OCI-LY1 (cell line): ENCODE measurements at regions not wholly inside any gene's neighbourhood (a gene's known extent, or its start where the extent isn't known, plus 50 kb on each side); places are given as distances from the start of the nearest gene placed in this dataset.

ENCODE experiments used
- H2AFZ ChIP-seq: fragments of 200-600 bp; sonication (generic), shearing (Covaris generic); 2 replicates; pipeline ENCODE4 v1.6.0; 2014; ENCODE audit warnings: antibody characterized with exemption, mild to moderate bottlenecking, low read length
- H3F3A ChIP-seq: fragments of 200-600 bp; sonication (generic), shearing (Covaris generic); 2 replicates; pipeline ENCODE4 v1.6.0; 2014; ENCODE audit warnings: mild to moderate bottlenecking, antibody characterized with exemption, low read length, moderate library complexity; ENCODE audit not compliant: insufficient read depth
- H3K27ac ChIP-seq: fragments of 200-600 bp; sonication (generic); 2 replicates; pipeline ENCODE4 v1.5.1; 2014; ENCODE audit warnings: low read length, mixed run types, mild to moderate bottlenecking, low read depth; ENCODE audit not compliant: poor library complexity, severe bottlenecking
- H3K27me3 ChIP-seq: fragments of 200-600 bp; sonication (generic); 2 replicates; pipeline ENCODE4 v1.6.0; 2014; ENCODE audit warnings: antibody characterized with exemption, mild to moderate bottlenecking, low read length, moderate library complexity; ENCODE audit not compliant: insufficient read depth
- H3K36me3 ChIP-seq: fragments of 200-600 bp; sonication (generic); 2 replicates; pipeline ENCODE4 v1.6.1; 2014; ENCODE audit warnings: mild to moderate bottlenecking, antibody characterized with exemption, low read length, moderate library complexity, mixed read lengths; ENCODE audit not compliant: insufficient read depth
- H3K4me1 ChIP-seq: fragments of 200-600 bp; sonication (generic); 2 replicates; pipeline ENCODE4 v1.5.1; 2014; ENCODE audit warnings: mild to moderate bottlenecking, low read length, moderate library complexity; ENCODE audit not compliant: insufficient read depth, severe bottlenecking
- H3K4me2 ChIP-seq: fragments of 200-600 bp; sonication (generic), shearing (Covaris generic); 2 replicates; pipeline ENCODE4 v1.6.1; 2014; ENCODE audit warnings: low read length
- H3K4me3 ChIP-seq: fragments of 200-600 bp; sonication (generic); 2 replicates; pipeline ENCODE4 v1.5.1; 2014; ENCODE audit warnings: low read length, low read depth, mild to moderate bottlenecking, mixed read lengths; ENCODE audit not compliant: poor library complexity, severe bottlenecking
- H3K79me2 ChIP-seq: fragments of 200-600 bp; shearing (Covaris generic); 2 replicates; pipeline ENCODE4 v1.6.1; 2016; ENCODE audit warnings: mixed run types, low read length, mixed read lengths; ENCODE audit not compliant: insufficient read depth
- H3K9ac ChIP-seq: fragments of 200-600 bp; sonication (generic), shearing (Covaris generic); 2 replicates; pipeline ENCODE4 v1.6.1; 2014; ENCODE audit warnings: mild to moderate bottlenecking, low read length, mixed read lengths
- H3K9me2 ChIP-seq: fragments of 200-600 bp; sonication (generic), shearing (Covaris generic); 2 replicates; pipeline ENCODE4 v1.6.1; 2014; ENCODE audit warnings: low read depth, mild to moderate bottlenecking, low read length, mixed read lengths
- H3K9me3 ChIP-seq: fragments of 200-600 bp; shearing (Covaris generic); 2 replicates; pipeline ENCODE4 v1.6.1; 2014; ENCODE audit warnings: low read length, mixed read lengths
- H4K20me1 ChIP-seq: fragments of 200-600 bp; sonication (generic), shearing (Covaris generic); 2 replicates; pipeline ENCODE4 v1.6.0; 2016; ENCODE audit warnings: mild to moderate bottlenecking, low read length; ENCODE audit not compliant: insufficient read depth
- CTCF ChIP-seq: fragments of 200-600 bp; sonication (generic), shearing (Covaris generic); IDR thresholded peaks from 2 replicates; pipeline ENCODE4 v1.5.1; 2017; ENCODE audit warnings: mild to moderate bottlenecking, antibody characterized with exemption, low read length, moderate library complexity, mixed read lengths
- EZH2 ChIP-seq: fragments of 200-600 bp; sonication (generic), shearing (Covaris generic); IDR thresholded peaks from 2 replicates; pipeline ENCODE4 v1.8.0; 2017; ENCODE audit warnings: borderline replicate concordance, mixed run types, mild to moderate bottlenecking, antibody characterized with exemption, low read length, moderate library complexity, mixed read lengths

DNA sequence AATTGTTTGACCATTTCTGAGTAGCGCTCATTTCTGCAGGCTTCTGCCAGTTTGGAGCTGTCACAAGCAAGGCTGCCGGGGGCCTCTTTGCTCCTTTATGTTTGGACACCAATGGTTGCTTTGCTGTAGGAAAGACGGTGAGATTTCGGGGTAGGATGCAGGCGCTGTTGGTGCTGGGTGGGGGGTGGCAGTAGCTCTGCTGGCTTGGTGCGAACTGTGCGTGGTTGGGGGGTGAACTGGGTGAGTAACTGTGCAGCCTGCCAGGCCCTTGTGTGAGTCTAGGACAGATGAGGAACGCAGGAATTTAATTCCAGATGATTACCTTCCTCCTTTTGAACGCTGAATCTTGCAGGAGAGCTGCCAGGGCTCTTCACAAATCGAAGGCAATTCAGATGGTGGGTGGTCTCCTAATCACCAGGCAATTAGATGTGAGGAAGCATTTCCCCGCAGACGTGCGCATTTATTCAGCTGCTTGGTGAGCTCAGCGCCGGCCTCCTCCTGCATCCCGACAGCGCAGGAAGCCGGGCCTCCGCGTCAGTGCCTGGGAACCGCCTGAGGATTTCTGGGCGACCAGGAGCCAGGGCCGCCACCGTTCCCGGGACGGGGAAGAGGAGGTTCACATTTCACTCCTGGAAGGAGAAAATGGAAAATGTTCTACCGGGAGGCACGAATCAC, 154.4 kb downstream of the FOXL1 start:
- H3K27ac ChIP-seq: no peak overlapping the region
- TF ChIP-seq EZH2 (no peak), CTCF (no peak)
- H4K20me1 ChIP-seq: no peaks in the 10 kb centered on the region
- peaks cover 9% of the 10 kb centered on the region for H3K27me3 ChIP-seq
- H3K9me3 ChIP-seq: no peaks in the 10 kb centered on the region
- no peak overlapping the region for H3K4me3 ChIP-seq
- H3K4me1 ChIP-seq: no peaks in the 10 kb centered on the region
- no peak overlapping the region for H3K4me2 ChIP-seq
- no peaks in the 10 kb centered on the region for H3K9me2 ChIP-seq
- no peaks in the 10 kb centered on the region for H3F3A ChIP-seq
- H3K9ac ChIP-seq: no peak overlapping the region
- H3K36me3 ChIP-seq: no peaks in the 10 kb centered on the region
- H2AFZ ChIP-seq: no peak overlapping the region
- no peaks in the 10 kb centered on the region for H3K79me2 ChIP-seq

DNA sequence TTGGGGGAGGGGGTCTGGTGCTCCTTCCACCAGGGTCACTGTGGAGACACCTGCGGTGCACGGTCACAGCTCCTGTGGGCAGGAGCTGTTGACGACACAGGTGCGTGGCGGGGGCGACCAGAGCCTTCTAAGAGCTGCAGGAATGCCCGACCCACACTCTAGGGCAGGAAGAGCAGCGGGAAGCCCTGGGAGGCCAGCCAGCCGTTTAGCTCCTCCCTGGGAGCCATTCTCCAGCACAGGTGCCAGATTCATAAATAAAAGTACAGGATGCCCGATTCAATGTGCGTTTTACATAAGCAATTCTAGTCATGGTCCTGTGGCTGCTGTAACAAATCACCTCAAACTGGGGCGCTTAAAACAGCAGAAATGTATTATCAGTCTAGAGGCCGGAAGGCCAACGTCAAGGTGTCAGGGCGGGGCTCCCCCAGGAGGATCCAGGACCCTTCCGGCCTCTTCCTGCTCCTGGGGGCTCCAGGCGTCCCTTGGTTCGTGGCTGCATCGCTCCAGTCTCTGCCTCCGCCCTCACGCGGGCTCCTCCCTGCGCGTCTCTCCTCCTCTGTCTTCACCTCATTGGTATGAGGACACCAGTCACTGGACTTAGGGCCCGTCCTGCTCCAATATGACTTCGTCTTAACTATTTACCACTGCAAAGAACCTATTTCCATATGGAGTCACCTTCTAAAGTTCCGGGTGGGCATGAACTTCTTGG, 155.4 kb downstream of the FOXL1 start:
- no peaks in the 10 kb centered on the region for H3F3A ChIP-seq
- no peak overlapping the region for H2AFZ ChIP-seq

More for the DNA sequence above, 155.4 kb downstream of the FOXL1 start:
- Histone ChIP-seq H3K4me2 (no peak overlapping the region), H3K36me3 (no peaks in the 10 kb centered on the region), H3K4me1 (no peaks in the 10 kb centered on the region), H3K9me3 (no peaks in the 10 kb centered on the region), H3K9ac (no peak overlapping the region), H3K27ac (no peak overlapping the region), H3K9me2 (no peaks in the 10 kb centered on the region), H3K79me2 (no peaks in the 10 kb centered on the region), H4K20me1 (no peaks in the 10 kb centered on the region), H3K4me3 (no peak overlapping the region), H3K27me3 (peaks cover 3% of the 10 kb centered on the region; the same call in 1 of the 2 replicates)
- no peak for TF ChIP-seq EZH2
- TF ChIP-seq CTCF: no peak
